GM20431 (cell line): ENCODE measurements at regions not wholly inside any gene's neighbourhood (a gene's known extent, or its start where the extent isn't known, plus 50 kb on each side); places are given as distances from the start of the nearest gene placed in this dataset.
"Not testable (repeated sequence)": the region's sequence is repeated elsewhere in the genome, so short reads cannot be mapped to it uniquely, and the experiment has no call there.

Experiments used
- in situ Hi-C: fragments of 300-500 bp; cut with MseI, MboI; formaldehyde crosslinking; loops from one replicate; pipeline ENCODE4 v1.15.0; 2020; ENCODE audit warnings: low sequenced_read_pairs; ENCODE audit not compliant: unreplicated experiment

DNA sequence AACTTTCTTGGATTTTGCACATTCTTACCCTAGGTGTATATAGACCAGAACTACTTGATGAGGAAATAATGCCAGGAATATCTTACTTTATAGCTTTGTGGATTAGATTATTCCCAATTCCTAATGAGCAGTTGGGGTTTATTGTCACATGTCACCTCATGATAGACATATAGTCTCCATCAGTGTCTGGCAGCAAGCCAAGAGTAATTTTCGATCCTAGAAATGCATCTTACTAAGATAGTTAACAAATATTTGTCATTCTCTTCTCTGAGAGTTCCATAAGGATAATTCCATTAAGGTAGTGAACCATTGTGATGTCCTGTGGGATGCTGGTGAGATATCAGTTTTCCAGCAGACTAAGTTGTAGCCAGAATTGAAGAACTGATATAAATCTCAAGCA lies 1282.9 kb upstream of the B3GALT2 start:
- in situ Hi-C loops, result no loop called here

DNA sequence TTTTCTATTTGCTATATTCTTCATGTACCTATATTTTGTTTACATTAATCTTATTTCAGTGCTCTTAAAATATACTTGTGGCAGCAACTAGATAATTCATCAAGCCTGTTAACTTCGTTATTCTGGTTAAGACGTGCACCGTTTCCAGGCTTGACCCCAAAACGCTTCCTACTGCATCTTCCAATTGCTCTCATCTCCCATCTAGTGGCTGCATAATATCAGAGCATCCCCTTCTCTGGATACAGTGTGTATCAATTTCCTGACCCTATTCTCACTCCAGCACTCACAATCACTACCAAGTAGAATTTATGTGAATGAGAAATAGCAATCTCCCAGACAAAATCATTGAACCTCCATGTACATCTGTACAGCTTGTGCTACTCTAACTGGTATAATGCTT lies 1280.3 kb upstream of the B3GALT2 start:
- in situ Hi-C loops, result no loop called here

DNA sequence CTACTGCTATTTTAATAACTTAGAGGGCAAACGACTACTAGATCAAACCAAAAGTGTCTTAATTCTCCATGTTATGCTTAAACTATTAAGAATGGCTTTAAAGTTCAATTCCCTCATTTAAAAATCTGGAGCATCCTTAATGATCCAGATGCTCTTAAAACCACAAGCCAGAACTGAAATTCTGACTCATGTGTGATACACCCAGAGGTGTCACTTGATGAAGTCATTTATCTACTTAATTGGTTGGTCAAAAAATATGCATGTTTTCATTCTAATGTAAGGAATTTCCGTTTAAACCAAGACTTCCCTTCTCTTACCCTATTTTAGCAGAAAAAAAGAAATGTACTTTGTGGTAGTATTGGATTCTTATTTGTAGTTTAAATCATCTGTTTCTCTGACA lies 1261.2 kb upstream of the B3GALT2 start:
- in situ Hi-C loops, result no loop called here

DNA sequence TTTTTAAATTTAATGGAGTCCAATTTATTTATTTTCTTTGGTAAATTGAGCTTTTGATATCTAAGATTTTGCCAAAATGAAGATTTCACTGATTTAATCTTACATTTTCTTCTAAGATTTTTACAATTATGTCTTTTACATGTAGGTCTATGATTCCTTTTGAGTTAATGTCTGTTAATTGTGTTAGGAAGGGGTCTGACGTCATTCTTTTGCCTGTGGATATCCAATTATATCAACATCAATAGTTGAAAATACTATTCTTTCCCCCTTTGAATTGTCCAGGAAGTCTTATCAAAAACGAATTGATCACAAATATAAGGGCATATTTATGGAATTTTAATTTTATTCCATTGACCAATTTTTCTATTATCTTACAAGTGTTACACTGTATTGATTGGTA lies 1258.8 kb upstream of the B3GALT2 start:
- in situ Hi-C loops, result no loop called here

DNA sequence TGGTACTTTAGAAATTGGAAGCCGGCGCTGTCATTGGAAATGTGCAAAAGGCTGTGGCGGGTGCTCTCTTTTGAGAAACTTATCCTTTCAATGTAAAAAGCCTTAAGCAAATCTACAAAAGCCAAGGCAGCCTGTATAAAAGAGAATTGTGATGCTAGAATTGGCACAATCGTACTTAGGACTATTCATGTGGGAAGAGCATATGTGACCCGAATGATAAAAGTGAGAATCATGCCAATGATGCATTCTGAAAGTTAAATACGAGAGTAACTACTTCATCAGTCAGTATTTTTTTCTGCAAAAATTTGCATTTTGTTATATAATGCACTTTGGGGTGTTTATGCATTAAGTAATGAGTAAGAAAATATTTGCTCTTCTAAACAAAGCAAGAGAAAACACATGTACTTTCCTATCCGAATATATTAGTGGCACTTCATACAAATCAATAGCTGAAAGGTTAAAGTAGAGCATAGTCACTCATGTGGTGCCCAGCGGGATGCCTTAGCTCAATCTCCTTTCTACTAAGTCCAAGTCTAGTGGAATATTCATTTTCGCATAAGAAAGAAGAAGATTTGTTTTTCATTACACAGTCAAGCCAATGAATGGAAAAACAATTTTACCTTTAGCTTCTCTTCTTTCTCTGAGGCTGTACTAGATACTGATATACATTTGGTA lies 1256.6 kb upstream of the B3GALT2 start:
- in situ Hi-C loops, result no loop called here

DNA sequence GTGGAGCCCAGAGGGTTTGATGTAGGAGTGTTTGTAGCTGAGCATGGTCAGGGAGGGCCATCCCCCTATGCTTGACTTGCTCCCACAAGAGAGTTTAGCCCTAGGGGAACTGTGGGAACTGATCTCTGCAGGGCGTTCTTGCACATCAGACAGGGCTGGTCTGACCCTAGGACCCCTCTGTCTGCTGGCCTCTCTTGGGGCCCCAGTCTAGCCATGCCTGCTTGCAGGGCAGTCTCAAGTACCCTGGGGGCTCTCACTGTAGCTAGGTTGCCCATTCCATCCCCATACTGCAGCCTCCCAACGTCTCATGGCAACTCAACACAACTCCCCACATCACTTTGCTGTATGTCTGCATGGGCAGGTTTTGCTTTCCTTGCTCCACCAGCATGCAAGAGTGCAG lies 1250.7 kb upstream of the B3GALT2 start:
- in situ Hi-C loops, result no loop called here

DNA sequence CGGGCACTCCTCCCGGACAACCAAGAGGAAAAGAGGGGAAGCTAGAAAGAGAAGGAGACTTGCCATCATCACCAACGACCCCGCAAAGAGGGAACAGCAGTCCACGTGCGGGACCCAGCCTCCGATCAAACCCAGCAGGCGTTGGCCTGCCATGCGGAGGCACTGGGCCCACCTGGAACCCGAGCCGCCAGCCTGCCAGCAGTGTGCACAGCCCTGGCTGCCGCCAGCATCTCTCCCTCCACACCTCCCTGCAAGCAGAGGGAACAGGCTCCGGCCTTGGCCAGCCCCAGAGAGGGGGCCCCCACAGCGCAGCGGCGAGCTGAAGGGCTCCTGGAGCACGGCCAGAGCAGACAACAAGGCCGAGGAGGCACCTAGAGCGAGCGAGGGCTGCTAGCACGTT lies 1244.7 kb upstream of the B3GALT2 start:
- in situ Hi-C loops, result no loop called here

DNA sequence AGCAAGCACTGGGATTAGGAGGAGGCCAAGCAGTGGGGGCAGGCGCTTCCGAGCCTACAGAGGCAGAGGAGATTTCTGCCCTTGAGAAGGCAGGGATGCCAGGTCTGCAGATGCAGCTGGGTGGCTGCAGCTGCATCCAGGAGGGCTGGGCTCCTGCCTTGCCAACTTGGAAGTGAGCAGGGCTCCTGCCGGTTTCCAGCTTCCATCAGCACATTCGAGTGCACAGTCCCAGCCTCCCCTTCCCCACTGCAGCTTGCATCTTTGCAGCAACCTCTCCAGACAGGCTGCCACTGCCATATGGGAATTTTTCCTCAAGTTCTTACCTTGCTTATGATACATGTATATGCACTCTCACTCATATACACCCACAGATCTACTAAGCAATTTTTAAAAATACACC lies 1234.3 kb upstream of the B3GALT2 start:
- in situ Hi-C loops, result no loop called here

DNA sequence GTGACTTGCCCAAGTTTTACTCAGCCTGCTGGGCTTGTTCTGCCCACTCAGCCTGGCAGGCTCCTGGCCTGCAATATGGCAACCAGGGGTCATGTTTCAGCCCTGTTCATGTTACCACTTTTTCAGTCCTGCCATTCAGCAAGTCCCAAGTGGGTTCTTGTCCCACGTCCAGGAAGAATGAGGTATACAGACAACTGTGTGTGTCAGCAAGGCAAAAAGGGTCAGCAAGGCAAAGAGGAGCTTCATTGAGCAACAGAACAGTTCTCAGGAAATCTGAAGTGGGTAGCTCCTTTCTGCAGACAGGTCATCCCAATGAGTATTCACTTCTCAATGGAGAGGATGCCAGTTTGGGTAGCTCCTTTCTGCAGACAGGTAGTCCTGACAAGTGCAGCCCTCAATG lies 1233.3 kb upstream of the B3GALT2 start:
- in situ Hi-C loops, result no loop called here

DNA sequence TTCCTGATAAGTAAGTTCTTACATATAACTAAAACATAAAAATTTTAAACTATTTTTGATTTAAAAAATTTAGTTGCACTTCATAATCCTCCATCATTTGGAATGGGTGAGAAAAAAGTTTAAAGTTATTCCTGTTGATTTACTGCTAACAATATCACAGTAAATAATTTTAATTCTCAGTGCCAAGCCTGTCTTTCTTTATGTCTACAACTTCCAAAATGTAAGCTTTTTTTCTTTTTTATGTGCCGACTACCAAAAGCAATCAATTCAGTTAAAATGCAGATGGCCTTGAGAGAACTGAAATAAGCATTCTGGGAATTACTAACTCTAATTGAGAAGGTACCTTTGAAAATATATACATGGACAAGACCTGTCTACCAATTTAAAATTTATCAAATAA lies 1224.3 kb upstream of the B3GALT2 start:
- in situ Hi-C loops, result no loop called here

DNA sequence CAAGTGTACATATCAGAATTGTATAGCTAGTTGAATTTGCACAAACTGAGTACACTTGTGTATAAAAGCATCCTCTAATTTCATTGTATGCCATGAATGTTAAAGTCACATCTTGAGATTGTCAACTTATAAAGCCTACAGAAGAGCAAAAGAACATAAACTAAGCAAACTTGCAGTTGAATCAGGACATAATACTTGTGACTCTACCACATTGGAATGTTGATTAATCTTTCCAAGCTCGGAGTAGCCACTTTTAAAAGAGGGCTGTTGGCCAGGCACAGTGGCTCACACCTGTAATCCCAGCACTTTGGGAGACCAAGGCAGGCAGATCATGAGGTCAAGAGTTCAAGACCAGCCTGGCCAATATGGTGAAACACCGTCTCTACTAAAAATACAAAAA lies 1220.8 kb upstream of the B3GALT2 start:
- in situ Hi-C loops, result not testable (repeated sequence)

DNA sequence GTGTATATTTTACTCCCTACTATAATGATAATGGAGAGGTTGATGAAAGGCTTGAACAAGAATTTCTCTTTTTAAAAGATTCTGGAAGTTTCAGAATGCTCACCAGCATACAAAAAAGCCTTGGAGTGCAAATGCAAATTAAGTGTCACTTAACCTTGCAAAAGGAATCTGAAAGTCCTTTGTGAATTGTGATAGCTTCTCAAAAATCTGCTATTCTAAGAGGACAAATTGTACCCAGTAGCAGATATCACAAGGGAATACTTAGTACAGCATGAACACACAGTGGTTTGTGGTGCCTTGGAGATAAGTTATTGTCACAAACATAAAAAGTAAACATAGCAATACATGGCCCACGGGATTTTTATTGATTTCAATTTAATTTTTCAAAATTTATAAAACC lies 1208.3 kb upstream of the B3GALT2 start:
- in situ Hi-C loops, result no loop called here

DNA sequence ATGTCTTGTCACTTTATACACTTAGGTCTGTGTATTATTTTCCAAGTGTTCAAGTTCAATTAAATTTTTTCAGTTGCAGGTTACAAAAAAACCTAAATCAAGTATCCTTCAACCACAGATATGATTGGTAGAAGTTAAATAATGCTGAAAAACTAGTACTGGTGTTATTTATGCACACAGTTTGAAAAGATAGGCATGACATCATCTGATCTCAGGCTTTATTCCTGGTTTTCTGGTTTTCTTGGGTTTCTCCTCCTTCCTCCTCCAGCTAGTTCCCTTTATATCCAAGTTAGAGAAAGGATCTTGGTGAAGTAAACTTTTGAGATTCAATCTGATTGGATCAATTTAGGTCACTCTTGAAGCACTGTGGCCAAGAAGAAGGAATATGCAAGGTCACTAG lies 1201.1 kb upstream of the B3GALT2 start:
- in situ Hi-C loops, result no loop called here

DNA sequence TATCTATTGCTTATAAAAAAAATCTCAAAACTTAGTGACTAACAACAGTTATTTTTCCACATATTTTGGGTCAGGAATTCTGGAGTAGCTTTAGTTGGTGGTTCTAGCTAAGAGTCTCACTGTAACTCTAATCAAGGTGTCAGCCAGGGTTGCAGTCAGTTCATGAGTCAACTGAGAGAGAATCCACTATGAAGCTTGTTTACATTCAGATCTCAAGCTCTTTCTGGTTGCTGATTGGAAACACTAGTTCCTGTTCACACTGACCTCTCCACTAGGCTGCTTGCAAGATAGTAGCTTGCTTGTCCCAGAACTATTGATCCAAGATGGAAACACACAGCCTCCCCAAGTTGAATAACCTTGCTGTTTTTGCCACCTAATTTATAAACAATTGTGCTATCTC lies 1192.1 kb upstream of the B3GALT2 start:
- in situ Hi-C loops, result no loop called here

DNA sequence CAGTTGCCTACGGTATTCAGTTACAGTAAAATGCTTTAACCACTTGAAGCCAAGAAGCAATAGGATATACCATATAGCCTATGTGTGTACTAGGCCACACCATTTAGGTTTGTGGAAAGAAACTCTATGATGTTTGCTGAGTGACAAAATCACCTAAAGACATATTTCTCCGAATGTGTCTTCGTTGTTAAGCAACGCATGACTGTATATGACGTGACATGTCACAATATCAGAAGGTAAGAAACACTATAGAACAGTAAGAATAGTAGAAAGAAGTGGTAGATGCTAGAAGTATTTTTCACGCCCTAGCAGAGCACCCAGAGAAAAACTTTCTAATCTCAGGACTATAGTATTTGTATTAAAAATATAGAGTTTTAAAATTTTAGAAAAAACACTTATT lies 1188.2 kb upstream of the B3GALT2 start:
- in situ Hi-C loops, result no loop called here

DNA sequence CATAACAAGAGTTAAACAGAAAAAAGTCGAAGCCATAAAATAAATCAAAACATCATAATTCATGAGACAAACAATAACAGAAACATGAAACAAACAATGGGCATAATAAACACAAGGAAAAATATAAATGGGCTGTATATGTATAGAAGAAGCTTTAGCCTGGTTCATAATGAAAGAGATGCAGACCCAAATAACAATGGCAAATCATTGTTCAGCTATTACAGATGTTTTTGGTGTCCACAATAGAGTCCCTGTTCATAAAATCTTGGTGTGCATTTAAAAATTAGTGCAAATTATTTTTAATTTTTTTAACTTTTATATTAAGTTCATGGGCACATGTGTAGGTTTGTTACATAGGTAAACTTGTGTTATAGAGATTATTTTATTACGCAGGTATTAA lies 1185.9 kb upstream of the B3GALT2 start:
- in situ Hi-C loops, result no loop called here

DNA sequence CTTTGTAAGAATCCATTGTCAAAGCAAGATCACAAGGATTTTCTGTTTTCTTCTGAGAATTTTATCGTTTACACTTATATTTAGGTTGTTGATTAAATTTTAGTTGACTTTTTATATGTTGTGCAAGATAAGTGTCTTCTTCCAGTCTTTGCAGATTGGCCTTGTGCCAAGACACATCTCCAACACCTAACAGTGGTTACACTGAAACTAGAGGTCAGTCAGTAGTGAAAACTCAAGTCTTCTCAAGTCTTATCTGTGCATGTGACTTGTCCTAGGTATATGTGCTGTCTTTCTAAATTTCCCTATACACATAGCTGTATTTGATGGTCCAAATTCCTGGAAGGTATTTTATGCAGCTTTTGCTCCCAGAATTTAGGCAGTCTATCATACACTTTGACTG lies 1183.2 kb upstream of the B3GALT2 start:
- in situ Hi-C loops, result no loop called here

DNA sequence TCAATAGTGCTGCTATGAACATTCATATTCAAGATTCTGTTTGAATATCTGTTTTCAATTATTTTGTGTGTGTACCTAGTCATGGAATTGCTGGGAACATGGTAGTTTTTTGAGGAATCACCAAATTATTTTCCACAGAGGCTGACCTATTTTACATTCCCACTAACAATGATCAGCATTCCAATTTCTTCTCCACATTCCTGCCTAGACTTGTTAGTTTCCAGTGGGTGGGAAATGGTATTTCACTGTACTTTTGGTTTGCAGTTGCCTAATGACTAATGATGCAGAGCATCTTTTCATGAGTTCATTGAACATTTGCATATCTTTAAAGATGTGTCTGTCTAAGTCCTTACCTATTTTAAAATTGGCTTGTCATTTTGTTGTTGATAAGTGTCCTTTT lies 1182.6 kb upstream of the B3GALT2 start:
- in situ Hi-C loops, result no loop called here

DNA sequence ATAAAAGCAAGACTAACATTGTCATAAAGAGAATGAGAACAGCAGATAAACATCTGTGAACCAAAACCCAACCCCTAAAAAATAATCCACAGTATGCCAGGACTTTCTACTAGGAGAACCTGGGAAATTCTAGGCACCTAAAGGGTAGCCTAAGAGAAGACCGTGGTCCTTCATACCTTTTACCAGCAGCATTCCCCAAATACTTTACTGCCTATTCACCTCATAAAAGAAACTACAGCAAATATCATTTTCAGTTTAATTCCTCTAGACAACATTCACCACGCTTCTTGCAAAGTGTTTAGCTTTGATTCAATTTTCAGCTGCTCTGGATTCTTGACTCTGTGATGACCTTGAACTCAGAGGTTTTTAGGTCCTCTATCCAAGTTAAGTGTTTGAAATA lies 1180.7 kb upstream of the B3GALT2 start:
- in situ Hi-C loops, result no loop called here

DNA sequence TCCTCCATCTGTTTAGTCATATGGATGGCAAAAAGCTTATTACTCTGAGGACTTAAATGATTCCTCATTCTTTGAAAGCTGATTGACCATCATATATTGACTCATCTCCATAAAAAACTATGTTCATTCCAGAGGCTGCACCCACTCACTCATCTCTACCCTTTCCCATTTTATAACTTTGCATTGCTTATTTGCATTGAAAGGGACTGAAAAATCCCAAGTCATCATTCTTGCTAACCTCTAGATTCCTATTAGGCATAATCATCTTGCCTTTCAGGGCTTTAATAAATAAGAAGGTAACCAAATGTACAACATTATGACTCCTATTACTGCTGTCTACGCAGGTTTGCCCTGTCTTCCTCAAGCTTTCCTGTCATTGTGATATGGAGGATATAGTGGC lies 1180.3 kb upstream of the B3GALT2 start:
- in situ Hi-C loops, result no loop called here

DNA sequence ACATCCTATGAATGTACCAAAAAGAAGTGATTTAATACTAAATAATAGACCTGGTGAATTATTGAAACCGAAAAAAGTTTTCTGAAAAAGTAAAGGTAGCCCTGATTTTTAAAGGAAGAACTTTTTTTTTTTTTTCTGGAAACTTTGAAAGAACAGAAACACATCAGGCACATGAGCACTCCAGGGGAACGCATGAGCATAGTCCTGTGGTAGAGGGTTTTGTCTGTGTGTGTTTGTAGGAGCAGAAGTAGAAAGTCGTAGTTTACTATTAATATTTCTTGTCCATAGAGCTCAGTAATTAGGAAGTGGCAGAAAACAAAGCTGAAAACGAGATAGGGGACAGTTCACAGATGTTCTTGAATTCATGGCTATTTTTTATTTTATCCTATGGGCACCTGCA lies 1175.9 kb upstream of the B3GALT2 start:
- in situ Hi-C loops, result no loop called here

DNA sequence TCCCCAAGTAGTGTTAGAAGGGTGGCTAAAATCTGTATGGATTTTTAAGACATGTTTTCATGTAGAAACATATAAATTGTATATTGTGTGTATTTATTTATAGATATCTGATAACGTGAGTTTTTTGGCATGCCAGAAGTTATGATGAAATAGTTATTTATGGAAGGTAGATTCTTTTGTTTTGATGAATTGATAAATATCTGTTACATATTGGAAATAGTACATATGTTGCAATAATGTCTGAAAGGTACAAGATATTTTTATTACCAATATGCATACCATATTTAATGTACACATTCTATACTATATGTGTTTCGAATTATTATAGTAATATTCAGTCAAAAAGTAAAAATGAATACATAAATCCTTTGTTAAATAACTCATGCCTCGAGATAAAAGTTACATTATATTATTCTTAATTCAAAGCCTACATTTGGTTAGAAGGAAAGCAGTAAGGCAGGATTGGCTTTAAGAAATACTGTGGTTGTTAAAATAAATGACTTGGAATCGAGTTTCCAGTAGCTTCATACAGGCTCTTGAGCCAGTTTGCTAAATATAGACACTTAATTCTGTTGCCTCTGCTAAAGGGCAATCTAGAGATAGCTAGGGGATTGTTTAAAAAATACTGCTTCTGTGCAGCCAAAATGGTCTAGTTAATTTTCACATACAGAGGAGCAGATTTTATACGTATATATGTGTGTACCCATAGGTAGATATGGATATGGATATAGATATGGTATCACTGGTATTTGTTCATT lies 1175.1 kb upstream of the B3GALT2 start:
- in situ Hi-C loops, result no loop called here
